Astrocyte (in vitro differentiated cells and primary cell): ENCODE measurements at regions not wholly inside any gene's neighbourhood (a gene's known extent, or its start where the extent isn't known, plus 50 kb on each side); places are given as distances from the start of the nearest gene placed in this dataset.

Experiments
- DNase-seq: peaks from one replicate; pipeline ENCODE4 v3.0.0-alpha.2; 2010; ENCODE audit warnings: low read depth
- FAIRE-seq: peaks from 2 replicates; lab custom pipeline; 2011; peaks lifted over from hg19 to GRCh38; lab: Jason Lieb, UNC
- H2AFZ ChIP-seq: 2 replicates; pipeline ENCODE4 v1.6.0; 2012; ENCODE audit warnings: low read depth, low read length, inconsistent platforms
- H3K27ac ChIP-seq: 2 replicates; pipeline ENCODE4 v1.5.1; 2011; ENCODE audit warnings: low read depth, low read length, inconsistent platforms
- H3K27me3 ChIP-seq: 2 replicates; pipeline ENCODE4 v1.6.0; 2011; ENCODE audit warnings: low read length, inconsistent platforms; ENCODE audit not compliant: insufficient read depth
- H3K36me3 ChIP-seq: 2 replicates; pipeline ENCODE4 v1.5.1; 2011; ENCODE audit warnings: low read length, inconsistent platforms; ENCODE audit not compliant: insufficient read depth
- H3K4me1 ChIP-seq: 2 replicates; pipeline ENCODE4 v1.5.1; 2011; ENCODE audit warnings: low read length, inconsistent platforms; ENCODE audit not compliant: insufficient read depth
- H3K4me2 ChIP-seq: 2 replicates; pipeline ENCODE4 v1.6.0; 2012; ENCODE audit warnings: low read length, inconsistent platforms
- H3K4me3 ChIP-seq: 2 replicates; pipeline ENCODE4 v1.5.1; 2011; ENCODE audit warnings: low read depth, mild to moderate bottlenecking, low read length, inconsistent platforms; ENCODE audit not compliant: insufficient read depth
- H3K79me2 ChIP-seq: 2 replicates; pipeline ENCODE4 v1.6.0; 2012; ENCODE audit warnings: mild to moderate bottlenecking, low read length, inconsistent platforms; ENCODE audit not compliant: insufficient read depth
- H3K9ac ChIP-seq: 2 replicates; pipeline ENCODE4 v1.6.0; 2012; ENCODE audit warnings: mild to moderate bottlenecking, low read length, inconsistent platforms
- H3K9me3 ChIP-seq: 2 replicates; pipeline ENCODE4 v1.5.1; 2012; ENCODE audit warnings: low read depth, mild to moderate bottlenecking, low read length, inconsistent platforms; ENCODE audit not compliant: insufficient read depth
- H4K20me1 ChIP-seq: 2 replicates; pipeline ENCODE4 v1.6.0; 2012; ENCODE audit warnings: low read length, inconsistent platforms; ENCODE audit not compliant: insufficient read depth
- H3K27ac Mint-ChIP-seq: one replicate; pipeline ENCODE4 v1.8.0; 2021; ENCODE audit warnings: mild to moderate bottlenecking, mixed read lengths; ENCODE audit not compliant: unreplicated experiment
- H3K27me3 Mint-ChIP-seq: one replicate; pipeline ENCODE4 v1.8.0; 2021; ENCODE audit warnings: low read depth, mixed read lengths; ENCODE audit not compliant: unreplicated experiment
- H3K36me3 Mint-ChIP-seq: one replicate; pipeline ENCODE4 v1.8.0; 2021; ENCODE audit warnings: low read depth, mixed read lengths; ENCODE audit not compliant: unreplicated experiment
- H3K4me1 Mint-ChIP-seq: one replicate; pipeline ENCODE4 v1.8.0; 2021; ENCODE audit warnings: low read depth, mixed read lengths; ENCODE audit not compliant: unreplicated experiment
- H3K4me3 Mint-ChIP-seq: one replicate; pipeline ENCODE4 v1.8.0; 2021; ENCODE audit warnings: mild to moderate bottlenecking, moderate library complexity, mixed read lengths; ENCODE audit not compliant: unreplicated experiment
- H3K9me3 Mint-ChIP-seq: one replicate; pipeline ENCODE4 v1.8.0; 2021; ENCODE audit warnings: mild to moderate bottlenecking, mixed read lengths; ENCODE audit not compliant: unreplicated experiment
- EZH2 ChIP-seq: IDR thresholded peaks from 2 replicates; pipeline ENCODE4 v1.6.1; 2012; ENCODE audit warnings: mild to moderate bottlenecking, low read length, inconsistent platforms; ENCODE audit not compliant: insufficient read depth
- TF ChIP-seq, protein P1 (sequence below): IDR thresholded peaks from 2 replicates; pipeline ENCODE4 v1.5.1; 2011; ENCODE audit warnings: low read depth, mild to moderate bottlenecking, inconsistent platforms, low read length, moderate library complexity; ENCODE audit not compliant: insufficient read depth

DNA sequence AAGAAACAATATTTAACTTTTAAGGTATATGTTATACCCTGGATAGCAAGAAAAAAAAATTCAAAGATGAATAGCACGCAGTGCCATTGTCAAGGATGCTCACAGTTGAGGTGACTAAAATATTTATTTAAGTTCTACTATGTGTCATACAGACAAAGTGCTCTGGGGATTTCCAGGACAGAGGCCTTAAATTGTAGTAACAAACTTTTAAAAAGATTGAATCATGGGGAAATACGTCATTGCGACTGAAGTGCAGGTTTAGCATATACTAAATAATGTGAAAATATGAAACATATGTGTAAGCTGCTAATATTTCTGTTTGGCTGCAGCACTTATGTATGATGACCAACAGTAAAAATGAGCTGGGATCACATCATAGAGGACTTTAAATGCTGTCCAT lies 748.0 kb upstream of the PCDH7 start:
- Mint-ChIP-seq H3K4me3 (no peak overlapping the region), H3K27ac (no peak overlapping the region), H3K27me3 (no peaks in the 10 kb centered on the region), H3K9me3 (no peaks in the 10 kb centered on the region), H3K36me3 (no peaks in the 10 kb centered on the region), H3K4me1 (no peaks in the 10 kb centered on the region)
- Histone ChIP-seq H3K27me3 (no peaks in the 10 kb centered on the region), H3K27ac (no peak overlapping the region), H3K79me2 (no peaks in the 10 kb centered on the region), H3K4me1 (no peaks in the 10 kb centered on the region), H3K4me3 (no peak overlapping the region), H4K20me1 (no peaks in the 10 kb centered on the region), H3K36me3 (no peaks in the 10 kb centered on the region), H3K9me3 (no peaks in the 10 kb centered on the region), H3K4me2 (no peak overlapping the region), H2AFZ (no peak overlapping the region), H3K9ac (no peak overlapping the region)
- FAIRE-seq: no peak
- peak; percentile 0 for DNase-seq
- TF ChIP-seq, protein P1, sequence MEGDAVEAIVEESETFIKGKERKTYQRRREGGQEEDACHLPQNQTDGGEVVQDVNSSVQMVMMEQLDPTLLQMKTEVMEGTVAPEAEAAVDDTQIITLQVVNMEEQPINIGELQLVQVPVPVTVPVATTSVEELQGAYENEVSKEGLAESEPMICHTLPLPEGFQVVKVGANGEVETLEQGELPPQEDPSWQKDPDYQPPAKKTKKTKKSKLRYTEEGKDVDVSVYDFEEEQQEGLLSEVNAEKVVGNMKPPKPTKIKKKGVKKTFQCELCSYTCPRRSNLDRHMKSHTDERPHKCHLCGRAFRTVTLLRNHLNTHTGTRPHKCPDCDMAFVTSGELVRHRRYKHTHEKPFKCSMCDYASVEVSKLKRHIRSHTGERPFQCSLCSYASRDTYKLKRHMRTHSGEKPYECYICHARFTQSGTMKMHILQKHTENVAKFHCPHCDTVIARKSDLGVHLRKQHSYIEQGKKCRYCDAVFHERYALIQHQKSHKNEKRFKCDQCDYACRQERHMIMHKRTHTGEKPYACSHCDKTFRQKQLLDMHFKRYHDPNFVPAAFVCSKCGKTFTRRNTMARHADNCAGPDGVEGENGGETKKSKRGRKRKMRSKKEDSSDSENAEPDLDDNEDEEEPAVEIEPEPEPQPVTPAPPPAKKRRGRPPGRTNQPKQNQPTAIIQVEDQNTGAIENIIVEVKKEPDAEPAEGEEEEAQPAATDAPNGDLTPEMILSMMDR: no peak
- no peak for TF ChIP-seq EZH2

DNA sequence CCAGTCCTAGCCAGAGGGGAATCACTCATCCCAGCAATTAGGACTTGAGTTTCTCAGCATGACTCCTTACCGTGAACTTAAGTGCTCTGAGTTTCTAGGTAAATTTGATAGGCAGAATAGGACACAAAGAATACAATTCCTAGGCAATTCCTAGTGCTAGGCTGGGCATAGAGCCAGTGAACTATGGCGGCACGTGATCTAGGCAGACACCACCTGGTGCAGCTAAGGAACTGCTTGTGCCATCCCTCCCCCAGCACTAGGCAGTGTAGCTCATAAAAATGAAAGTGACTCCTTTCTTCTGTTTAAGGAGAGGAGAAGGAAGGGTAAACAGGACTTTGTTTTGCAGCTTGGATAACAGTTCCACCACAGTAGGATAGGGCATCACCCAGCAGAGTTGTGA lies 736.3 kb upstream of the PCDH7 start:
- H3K27ac Mint-ChIP-seq: no peak overlapping the region
- no peaks in the 10 kb centered on the region for H3K27me3 ChIP-seq
- TF ChIP-seq EZH2: no peak
- TF ChIP-seq, protein P1: no peak
- no peaks in the 10 kb centered on the region for H3K79me2 ChIP-seq
- H3K4me3 Mint-ChIP-seq: no peak overlapping the region
- no peaks in the 10 kb centered on the region for H4K20me1 ChIP-seq
- H3K9me3 ChIP-seq: no peaks in the 10 kb centered on the region
- H3K4me1 ChIP-seq: no peaks in the 10 kb centered on the region
- no peaks in the 10 kb centered on the region for H3K4me1 Mint-ChIP-seq
- no peak overlapping the region for H3K4me2 ChIP-seq
- H3K27me3 Mint-ChIP-seq: no peaks in the 10 kb centered on the region
- no peak for FAIRE-seq
- no peaks in the 10 kb centered on the region for H3K36me3 ChIP-seq
- H3K27ac ChIP-seq: no peak overlapping the region
- no peak overlapping the region for H3K9ac ChIP-seq
- no peak overlapping the region for H2AFZ ChIP-seq
- no peak for DNase-seq
- H3K4me3 ChIP-seq: no peak overlapping the region
- no peaks in the 10 kb centered on the region for H3K9me3 Mint-ChIP-seq
- no peaks in the 10 kb centered on the region for H3K36me3 Mint-ChIP-seq

DNA sequence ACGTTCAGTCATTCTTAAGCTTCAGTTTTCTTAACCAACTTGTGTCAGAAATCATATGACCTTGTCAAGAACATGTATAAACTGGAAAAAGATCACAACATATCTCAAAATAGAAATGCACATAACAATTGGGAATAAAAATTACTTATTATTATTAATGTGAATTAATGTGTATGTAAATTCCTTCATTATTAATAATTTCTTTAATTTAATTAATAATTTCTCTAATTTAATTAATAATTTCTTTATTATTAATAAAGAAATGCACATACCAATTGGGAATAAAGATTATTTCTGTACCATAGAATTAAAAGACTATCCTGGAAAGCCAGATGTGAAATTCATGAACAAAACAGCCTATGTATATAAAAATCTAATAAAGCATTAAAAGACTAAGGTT lies 718.5 kb upstream of the PCDH7 start:
- DNase-seq (no peak), FAIRE-seq (no peak)
- no peak for TF ChIP-seq EZH2
- TF ChIP-seq, protein P1: no peak
- no peak overlapping the region for H2AFZ ChIP-seq
- H3K27ac ChIP-seq: no peak overlapping the region
- no peaks in the 10 kb centered on the region for H4K20me1 ChIP-seq
- no peaks in the 10 kb centered on the region for H3K4me1 Mint-ChIP-seq
- no peaks in the 10 kb centered on the region for H3K36me3 ChIP-seq
- no peak overlapping the region for H3K9ac ChIP-seq
- no peak overlapping the region for H3K4me3 Mint-ChIP-seq
- H3K9me3 ChIP-seq: no peaks in the 10 kb centered on the region
- no peak overlapping the region for H3K4me3 ChIP-seq
- no peaks in the 10 kb centered on the region for H3K9me3 Mint-ChIP-seq
- H3K27ac Mint-ChIP-seq: no peak overlapping the region
- no peak overlapping the region for H3K4me2 ChIP-seq
- H3K36me3 Mint-ChIP-seq: no peaks in the 10 kb centered on the region
- no peaks in the 10 kb centered on the region for H3K27me3 Mint-ChIP-seq
- no peaks in the 10 kb centered on the region for H3K27me3 ChIP-seq
- H3K4me1 ChIP-seq: no peaks in the 10 kb centered on the region
- no peaks in the 10 kb centered on the region for H3K79me2 ChIP-seq
